HL-60 (cell line): ENCODE measurements at regions not wholly inside any gene's neighbourhood (a gene's known extent, or its start where the extent isn't known, plus 50 kb on each side); places are given as distances from the start of the nearest gene placed in this dataset.

Source experiments
- DNase-seq, 2 experiments: peaks; one replicate each; pipeline ENCODE4 v3.0.0-alpha.2; 2010 to 2020; ENCODE audit warnings: low read depth in 1 of 2, low spot score in 1 of 2
- H3K27ac ChIP-seq: fragments of 250-450 bp; sonication (Bioruptor Pico); replicated peaks from 2 replicates; pipeline ENCODE4 v1.5.1; 2020; ENCODE audit warnings: mild to moderate bottlenecking, moderate library complexity
- H3K27me3 ChIP-seq: fragments of 250-450 bp; sonication (Bioruptor Pico); 2 replicates; pipeline ENCODE4 v1.5.1; 2021; ENCODE audit warnings: mild to moderate bottlenecking, moderate library complexity; ENCODE audit not compliant: insufficient read depth, poor library complexity, severe bottlenecking
- H3K4me3 ChIP-seq: replicated peaks from 2 replicates; pipeline ENCODE4 v1.5.1; 2011; ENCODE audit warnings: mild to moderate bottlenecking, control low read depth, low read length; ENCODE audit not compliant: insufficient read depth
- CTCF ChIP-seq: IDR thresholded peaks from one replicate; pipeline ENCODE4 v1.5.1; 2011; ENCODE audit warnings: low read length, control low read depth, inconsistent platforms; ENCODE audit not compliant: insufficient read depth
- GABPA ChIP-seq: IDR thresholded peaks from 2 replicates; pipeline ENCODE4 v1.6.1; 2012; ENCODE audit warnings: low read depth
- POLR2AphosphoS5 ChIP-seq: IDR thresholded peaks from 2 replicates; pipeline ENCODE4 v1.6.1; 2012; ENCODE audit warnings: low read depth
- REST ChIP-seq: IDR thresholded peaks from 2 replicates; pipeline ENCODE4 v1.6.1; 2012; ENCODE audit warnings: low read depth; ENCODE audit not compliant: insufficient replicate concordance
- SPI1 ChIP-seq: IDR thresholded peaks from 2 replicates; pipeline ENCODE4 v1.6.1; 2012; ENCODE audit warnings: low read depth, mild to moderate bottlenecking, borderline replicate concordance

GRCh38 chr22:45093609-45094008, 70.1 kb upstream of the NUP50 start:
- no peak for TF ChIP-seq REST
- TF ChIP-seq GABPA = no peak
- TF ChIP-seq POLR2AphosphoS5 = no peak

GRCh38 chr22:45094081-45094720, 69.5 kb upstream of the NUP50 start:
- Histone ChIP-seq H3K27ac (no peak overlapping the region), H3K4me3 (no peak overlapping the region), H3K27me3 (no peaks in the 10 kb centered on the region)
- no peak for DNase-seq
- TF ChIP-seq CTCF (no peak), GABPA (no peak), SPI1 (no peak), POLR2AphosphoS5 (no peak), REST (no peak)

More at GRCh38 chr22:45093609-45094008, 70.1 kb upstream of the NUP50 start:
- no peak for DNase-seq
- H3K27ac ChIP-seq = no peak overlapping the region
- no peak overlapping the region for H3K4me3 ChIP-seq
- H3K27me3 ChIP-seq = no peaks in the 10 kb centered on the region

- Histone ChIP-seq H3K27me3 (no peaks in the 10 kb centered on the region), H3K4me3 (no peak overlapping the region), H3K27ac (no peak overlapping the region)
- DNase-seq = no peak
- no peak for TF ChIP-seq SPI1
- TF ChIP-seq CTCF = no peak
- no peak for TF ChIP-seq REST
- no peak for TF ChIP-seq GABPA
- TF ChIP-seq POLR2AphosphoS5 = no peak
Measured at GRCh38 chr22:45094825-45095224, 68.9 kb upstream of the NUP50 start.
